ENCODE measurements at regions not wholly inside any gene's neighbourhood (a gene's known extent, or its start where the extent isn't known, plus 50 kb on each side); places are given as distances from the start of the nearest gene placed in this dataset.
A peak's percentile ranks its signal among the peaks of the same experiment; 100 is the strongest.

DNA sequence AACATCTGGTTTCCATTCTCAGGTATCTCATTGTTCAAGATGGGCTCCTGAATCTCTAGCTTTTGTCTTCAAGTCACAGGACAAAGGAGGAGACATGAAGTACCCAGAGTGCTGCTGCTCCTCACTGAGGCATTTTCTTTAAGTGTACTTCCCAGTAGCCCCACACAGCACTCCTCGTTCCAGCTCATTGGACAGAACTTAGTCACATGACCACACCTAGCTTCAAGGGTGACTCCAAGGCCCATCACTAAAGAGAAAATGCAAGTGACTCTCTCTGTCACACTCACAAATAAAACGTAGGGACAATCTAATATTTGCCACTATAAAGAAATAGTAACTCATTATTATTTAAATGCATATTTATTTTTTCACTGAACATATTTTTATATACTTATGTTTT is 58.3 kb upstream of the NEUROD6 start:
- no peak for DNase-seq (ENCODE audit: low spot score)

DNA sequence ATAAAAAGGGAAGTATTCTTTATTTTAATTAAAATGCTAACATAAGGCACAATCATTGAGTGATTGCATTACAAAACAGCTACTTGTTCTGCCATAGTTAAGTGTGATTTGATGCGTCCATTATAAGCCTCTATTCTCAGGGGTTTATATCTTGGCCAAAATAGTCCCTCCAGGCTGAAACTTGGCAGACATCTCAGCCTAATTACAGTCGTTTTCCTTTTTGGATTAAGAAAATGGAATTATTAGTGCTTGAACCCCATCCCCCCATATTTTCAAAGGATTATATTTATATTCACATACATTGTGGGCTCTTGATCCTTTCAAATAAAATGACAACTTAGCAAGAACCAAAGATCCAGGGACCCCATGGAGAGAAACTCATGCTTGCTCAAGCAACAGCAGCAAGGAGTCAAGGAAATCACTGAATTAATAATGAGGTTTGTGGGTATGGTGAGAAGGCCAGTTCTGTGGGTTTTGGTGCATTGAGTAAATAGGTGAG is 66.7 kb upstream of the NEUROD6 start:
- DNase-seq (ENCODE audit: low spot score) = no peak

DNA sequence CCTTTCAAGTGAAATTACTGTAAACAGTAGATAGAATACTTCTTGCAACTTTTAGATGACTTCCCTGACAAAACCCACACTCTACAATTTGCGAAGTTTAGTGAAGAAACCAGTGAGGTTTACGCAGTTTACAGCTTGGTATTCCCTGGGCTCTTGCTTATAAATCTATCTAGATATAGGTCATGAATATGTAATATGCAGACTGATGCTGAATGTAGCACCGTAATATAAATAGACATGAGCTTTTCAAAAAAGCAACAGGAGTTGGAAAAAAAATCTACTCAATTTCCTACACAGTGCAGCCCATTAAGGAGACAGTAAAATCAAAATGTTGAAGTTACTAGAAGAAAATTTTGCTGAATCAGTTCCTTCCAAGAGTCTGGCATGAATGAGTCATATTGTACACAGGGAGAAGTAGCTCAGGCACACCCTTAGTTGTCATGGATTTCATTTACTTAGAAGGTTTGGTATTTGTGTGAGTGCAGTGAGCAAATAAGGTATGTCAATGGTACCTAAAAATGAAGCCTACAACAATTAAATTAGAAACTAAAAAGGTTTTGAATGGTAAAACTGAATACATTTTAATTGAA is 67.7 kb upstream of the NEUROD6 start:
- no peak for DNase-seq (ENCODE audit: low spot score)

DNA sequence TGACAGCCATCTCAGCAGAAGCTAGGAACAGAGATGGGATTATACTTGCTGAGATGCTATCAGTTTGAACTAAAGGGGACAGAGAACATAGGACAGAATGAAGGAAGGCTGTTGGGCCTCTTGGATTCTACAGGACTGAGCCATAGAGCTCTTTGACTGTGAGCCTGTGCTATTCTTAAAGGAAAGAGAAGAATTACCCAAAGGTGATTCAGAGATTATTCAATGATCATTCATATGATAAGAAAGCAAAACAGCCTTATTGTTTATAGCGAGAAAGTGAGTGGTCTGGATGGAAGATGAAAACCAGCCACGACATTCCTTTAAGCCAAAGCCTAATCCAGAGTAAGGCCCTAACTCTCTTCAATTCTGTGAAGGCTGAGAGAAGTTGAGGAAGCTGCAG is 69.7 kb upstream of the NEUROD6 start:
- no peak for DNase-seq (ENCODE audit: low spot score)

DNA sequence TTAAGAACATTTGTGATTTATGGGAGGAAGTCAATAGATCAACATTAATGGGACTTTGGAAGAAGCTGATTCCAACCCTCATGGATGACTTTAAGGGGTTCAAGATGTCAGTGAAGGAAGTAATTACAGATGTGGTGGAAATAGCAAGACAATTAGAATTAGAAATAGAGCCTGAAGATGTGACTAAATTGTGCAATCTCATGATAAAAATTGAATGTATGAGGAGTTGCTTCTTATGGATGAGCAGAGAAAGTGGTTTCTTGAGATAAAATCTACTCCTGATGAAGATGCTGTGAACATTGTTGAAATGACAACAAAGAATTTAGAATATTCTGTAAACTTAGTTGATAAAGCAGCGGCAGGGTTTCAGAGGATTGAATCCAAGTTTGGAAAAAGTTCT is 70.9 kb upstream of the NEUROD6 start:
- DNase-seq (ENCODE audit: low spot score) = no peak

DNA sequence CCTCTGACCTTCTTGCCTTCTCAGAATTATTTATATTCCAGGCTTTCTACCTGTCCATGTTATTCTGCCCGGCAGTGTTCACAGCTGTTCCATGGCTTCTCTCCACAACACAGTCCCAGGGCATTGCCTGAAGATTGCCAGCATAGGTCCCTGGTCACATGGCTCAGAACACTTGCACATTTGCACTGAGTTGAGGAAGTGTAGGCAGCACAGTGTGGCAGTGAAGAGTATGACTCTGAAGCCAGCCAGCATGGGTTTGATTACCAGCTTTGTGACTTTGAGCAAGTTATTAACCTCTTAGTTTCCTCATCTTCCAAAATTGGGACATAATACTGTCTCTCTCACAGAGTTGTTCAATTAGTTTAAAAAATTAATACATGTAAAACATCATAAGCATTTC is 73.2 kb upstream of the NEUROD6 start:
- DNase-seq (ENCODE audit: low spot score) = no peak

DNA sequence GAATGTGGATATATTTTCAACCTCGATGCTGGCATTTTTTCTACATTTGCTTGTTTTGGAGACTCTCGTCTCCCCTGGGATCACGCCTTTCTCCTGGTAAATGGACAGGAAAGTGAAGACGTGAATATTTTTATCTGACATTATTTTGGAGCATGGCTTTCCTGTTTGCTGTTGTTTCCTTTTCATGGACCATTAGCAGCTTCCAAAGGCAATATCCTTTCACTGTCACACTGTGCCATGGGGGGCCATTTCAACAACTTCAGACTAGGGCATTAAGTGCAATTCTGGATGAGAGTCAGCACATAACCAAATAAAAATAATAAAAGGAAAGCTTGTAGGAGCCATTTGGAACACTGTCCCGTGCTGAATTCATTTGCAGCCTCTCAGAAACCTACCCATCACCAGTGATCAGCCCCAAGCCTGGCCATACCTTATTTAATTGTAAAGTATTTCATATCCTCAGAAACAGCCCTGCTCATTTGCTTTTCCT is 75.9 kb upstream of the NEUROD6 start:
- no peak for DNase-seq (ENCODE audit: low spot score)

DNA sequence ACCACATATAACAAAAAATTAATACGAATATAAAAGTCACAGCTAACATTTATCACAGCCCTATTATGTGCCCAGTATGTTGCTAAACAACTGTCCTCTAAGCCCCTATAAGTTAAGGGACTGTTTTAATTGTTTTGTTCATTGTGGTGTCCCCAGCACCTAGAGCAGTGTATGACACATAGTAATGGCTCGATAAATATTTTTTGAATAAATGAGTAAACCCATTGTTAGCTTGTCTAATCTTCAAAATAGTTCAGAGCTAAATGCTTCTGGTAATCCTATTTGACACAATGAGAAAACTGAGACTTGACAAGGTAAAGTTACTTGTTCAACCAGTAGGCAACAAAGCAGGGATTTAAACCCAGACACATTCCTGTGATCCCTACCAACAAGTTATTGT is 78.4 kb upstream of the NEUROD6 start:
- DNase-seq (ENCODE audit: low spot score) = no peak

DNA sequence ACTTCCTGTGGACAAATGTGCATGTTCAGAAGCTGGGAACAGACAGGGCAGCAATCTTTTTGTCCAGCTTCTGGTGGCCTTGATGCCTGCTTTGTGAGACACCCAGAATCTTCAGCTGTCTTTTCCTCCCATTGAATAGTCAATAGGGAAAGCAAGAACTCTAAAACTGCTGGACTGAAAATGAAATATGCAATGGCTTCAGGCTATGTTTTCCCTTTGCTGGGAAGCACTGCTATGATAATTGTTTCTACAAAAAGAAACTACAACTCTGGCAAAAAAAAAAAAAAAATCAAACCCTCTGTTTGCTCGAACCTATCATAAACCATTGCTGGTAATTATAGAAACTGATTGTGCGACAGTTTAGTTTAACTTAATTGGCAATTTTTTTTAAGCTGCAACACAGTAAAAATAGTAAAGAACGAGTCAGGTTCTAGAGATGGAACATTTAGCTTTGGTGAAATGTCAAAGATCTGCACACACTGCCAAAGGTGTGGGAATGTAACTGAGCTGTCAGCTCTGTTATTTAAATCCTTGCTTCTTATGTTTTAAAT is 79.1 kb upstream of the NEUROD6 start:
- no peak for DNase-seq (ENCODE audit: low spot score)

DNA sequence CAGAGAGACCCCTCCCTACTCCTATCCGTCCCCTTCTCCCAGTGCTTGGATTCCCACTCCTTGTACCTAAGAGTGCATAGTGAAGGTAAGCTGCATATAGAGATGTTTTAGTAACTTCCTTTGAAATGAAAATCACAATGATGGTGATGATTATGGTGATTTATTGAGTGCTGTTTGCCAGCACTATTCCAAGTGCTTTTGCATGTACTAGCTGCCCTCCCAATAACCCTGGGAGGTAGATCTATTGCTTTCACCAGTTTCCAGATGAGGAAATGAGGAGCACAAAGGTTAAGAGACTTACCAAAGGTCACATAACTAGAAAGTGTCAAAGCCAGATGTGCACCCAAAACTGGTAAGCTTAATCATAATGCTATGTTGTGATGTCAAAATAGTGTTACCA is 80.4 kb upstream of the NEUROD6 start:
- DNase-seq (ENCODE audit: low spot score) = no peak

DNA sequence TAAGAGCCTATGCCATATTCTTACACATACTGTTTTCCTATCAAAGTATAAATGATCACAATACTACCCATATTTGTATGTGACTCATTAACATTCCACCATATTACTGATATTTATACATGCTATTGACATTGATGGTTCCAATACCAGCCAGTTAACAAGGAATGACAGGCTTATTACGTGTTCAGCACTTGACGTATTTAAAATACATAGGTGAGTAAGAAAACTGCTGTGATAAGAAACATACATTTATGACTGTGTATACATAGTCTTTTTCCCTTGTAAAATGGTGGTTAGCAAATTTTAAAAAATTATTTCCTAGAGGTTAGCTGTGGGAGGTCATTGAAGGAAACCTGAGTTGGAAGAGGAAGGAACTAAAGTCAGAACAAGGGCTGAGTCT is 81.1 kb upstream of the NEUROD6 start:
- DNase-seq (ENCODE audit: low spot score) = no peak

DNA sequence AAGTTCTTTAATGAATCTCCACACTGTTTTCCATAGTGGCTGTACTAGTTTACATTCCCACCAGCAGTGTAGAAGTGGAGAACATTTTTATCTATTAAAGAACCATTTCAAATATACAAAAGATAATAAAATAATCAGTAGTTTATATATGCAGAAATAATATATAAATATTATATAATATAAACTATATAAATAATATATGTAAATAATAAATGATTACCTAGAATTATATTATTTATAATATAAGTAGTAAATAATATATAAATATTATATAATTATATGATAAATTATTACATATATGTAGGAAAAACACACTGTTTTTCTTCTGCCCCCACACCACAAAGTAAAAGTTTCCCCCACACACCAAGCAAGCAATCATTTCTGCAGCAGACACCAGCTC is 83.5 kb upstream of the NEUROD6 start:
- DNase-seq (ENCODE audit: low spot score) = no peak

DNA sequence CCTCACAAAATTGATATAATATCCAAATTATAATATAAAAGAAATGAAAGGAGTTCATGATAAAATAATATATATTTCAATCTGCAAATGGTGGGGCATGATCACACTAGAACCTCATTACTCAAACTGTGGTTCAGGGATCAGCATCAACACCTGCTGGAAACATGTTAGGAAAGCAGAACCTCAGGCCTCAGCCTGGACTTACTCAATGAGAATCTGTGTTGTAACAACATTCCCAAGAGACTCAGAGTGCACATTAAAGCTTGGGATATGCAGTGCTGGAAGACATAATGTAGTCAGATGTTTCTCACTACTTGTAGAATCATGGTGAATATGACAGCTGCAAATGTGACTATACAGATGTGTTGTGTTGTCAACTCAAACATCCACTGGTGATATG is 81.7 kb upstream of the ITPRID1 start:
- no peak for DNase-seq (ENCODE audit: low spot score)

DNA sequence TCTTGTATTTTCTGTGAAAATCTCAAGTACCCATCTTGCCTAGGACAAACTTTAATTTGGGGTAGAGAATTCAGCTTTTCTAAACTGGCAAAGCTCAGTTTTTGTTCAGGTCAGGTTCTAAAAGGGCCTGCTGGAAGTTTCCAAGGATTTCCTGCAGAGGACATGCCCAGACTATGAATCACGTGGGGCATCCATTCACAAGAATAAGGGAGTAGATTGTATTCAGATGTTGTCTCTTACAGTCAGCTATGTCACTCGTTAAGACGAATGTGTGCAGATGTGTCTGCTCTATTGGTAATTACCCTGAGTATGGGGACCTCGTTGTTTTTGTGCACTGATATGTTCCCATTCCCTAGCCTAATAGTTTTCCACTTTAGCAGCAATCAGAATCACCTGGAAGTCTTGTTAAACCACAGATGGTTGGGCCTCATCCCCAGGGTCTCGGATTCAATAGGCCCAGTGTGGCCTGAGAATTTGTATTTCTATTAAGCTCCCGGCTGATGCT is 81.0 kb upstream of the ITPRID1 start:
- no peak for DNase-seq (ENCODE audit: low spot score)

DNA sequence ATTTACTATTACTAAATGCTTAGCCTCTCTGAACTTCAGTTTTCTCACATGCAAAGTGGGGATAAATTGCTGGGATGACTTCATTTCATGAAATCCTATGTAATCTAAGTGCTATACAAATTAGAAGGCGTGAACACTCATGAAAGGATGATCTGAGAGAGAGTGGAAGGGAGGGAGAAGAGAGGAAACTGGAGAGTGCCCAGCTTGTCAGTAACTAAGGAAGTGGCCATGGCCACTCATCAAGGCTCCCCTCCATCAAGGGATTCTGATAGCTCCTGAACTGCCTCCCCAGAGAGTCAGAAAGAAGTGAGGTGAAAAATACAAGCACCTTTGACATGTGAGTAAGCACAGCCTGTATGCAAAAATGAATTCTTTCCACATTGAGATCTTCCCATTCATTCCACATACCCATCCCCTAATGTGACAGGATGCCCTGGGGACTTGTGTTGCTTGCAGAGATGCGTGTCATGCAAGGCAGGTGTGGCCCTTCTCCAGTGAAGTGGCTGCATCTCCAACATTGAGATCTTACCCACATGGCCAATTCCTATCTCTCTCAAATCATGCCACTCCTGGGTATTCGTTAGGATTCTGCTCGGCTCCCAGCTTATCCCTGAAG is 76.5 kb upstream of the ITPRID1 start:
- DNase-seq (ENCODE audit: low spot score) = no peak

DNA sequence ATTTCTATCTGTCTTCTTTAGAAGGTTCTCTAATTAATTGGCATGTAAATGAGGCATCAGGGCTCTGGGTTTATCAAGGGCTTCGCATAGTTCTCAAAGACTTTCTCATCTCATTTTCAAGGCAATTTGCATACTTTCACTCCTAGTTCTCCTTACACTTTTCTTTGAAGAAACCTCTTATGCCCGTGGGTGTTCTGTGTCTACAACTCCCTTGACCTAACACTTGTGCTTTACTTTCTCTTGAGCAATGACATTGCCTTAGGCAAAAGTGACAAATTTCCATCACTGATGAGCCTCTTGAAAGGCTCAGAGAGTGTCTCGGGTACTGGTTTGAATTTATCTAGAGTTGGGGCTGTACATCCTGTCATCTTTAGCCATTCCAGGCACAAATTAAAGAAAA is 74.7 kb upstream of the ITPRID1 start:
- DNase-seq (ENCODE audit: low spot score) = no peak

DNA sequence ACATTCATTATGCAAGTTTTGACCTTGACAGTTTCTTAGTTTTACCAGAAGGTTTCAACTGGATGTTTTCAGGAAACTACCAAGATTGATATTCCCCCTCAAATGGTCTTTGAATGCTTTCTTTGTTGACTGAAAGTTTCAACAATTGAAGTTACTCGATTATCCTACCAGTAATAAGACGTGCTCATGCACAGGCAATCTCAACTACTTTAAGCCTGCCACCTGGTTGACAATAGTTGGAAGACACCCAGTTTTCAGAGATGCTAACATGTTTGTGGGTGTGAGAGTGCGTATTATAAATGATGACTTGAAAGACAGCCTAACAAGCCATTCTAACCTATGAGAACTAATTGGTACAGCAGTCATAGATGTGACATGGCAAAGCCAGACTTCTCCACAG is 73.4 kb upstream of the ITPRID1 start:
- no peak for DNase-seq (ENCODE audit: low spot score)

DNA sequence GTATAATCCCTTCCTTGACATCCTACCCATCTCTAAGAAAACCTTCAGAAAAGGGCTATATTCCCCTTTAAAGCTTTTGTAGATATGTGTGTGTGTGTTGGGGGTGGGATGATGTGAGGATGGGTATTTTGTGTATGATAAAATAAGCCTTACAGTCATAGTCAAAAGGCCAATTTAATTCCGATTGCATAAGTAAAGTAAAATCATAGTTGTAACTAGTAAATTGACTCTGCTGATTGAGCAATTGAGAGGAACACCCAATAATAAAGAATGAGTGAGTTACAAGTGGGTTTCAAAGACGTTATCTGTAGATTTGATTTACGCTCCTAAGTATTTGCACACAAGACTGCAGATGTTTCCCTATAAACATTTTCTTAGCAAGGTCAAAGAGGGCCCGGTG is 71.3 kb upstream of the ITPRID1 start:
- no peak for DNase-seq (ENCODE audit: low spot score)

DNA sequence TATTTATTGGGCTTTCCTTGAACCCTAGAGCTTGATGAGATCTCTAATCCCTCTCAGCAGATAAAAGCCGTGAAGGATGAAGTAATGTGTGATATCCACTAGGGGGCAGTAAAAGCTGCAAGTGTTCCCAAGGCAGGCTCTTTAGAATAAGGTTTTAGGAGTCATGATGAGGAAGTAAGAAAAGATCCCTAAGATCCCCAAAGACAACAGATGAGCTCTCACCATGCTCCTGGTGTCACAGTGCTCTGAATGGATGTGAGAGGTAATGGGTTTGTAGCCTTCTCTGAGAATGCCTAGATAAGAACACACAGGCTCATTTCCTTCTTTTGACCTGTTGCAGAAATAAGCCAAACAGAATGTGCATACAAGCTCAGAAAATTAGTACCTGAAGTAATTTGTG is 70.4 kb upstream of the ITPRID1 start:
- DNase-seq (ENCODE audit: low spot score) = peak; percentile 55

DNA sequence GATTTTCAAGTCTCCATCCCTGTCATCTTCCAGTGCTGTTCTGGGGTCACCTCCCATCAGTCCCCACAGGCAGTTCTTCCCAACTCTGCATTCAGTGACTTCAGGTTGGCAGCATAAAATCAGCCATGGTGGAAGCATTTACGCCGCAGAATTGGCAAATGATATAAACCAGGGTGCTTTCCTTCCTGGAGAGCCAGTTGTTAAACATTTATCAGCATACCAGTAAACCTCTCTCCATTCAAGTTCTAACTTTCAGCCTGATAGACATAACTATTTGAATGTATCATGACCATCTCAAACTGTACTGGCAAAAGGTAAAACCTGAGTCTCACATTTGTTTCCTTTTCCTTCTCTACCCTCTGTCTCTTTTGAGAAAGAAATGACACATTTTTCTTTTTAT is 69.7 kb upstream of the ITPRID1 start:
- DNase-seq (ENCODE audit: low spot score) = no peak

DNA sequence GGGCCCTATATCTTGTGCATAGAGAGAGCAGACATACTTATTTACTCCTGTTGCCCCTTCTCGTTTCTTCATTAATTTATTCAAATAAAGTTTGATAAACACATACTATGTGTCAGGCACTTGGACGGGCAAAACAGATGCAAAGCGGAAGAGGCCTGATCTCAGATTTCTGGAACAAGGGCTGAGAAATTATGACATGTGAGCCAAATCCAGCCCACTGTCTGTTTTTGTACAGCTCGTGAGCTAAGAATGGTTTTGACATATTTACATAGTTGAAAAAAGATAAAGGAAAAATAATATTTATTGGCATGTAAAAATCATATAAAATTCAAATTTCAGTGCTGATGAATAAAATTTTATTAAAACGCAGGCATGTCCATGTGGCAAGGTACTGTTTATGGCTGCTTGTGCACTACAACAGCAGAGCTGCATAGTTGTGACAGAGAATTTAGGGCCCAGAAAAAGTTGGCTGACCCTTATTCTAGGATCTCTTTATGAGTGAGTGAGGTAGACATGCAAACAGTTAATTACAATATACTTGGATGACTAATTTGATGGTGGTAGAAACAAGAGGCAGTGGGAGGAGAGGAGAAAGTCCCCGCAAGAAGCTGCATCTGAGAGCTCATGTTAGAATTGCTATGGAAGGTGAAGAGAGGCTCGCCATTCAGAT is 68.1 kb upstream of the ITPRID1 start:
- DNase-seq (ENCODE audit: low spot score) = no peak

DNA sequence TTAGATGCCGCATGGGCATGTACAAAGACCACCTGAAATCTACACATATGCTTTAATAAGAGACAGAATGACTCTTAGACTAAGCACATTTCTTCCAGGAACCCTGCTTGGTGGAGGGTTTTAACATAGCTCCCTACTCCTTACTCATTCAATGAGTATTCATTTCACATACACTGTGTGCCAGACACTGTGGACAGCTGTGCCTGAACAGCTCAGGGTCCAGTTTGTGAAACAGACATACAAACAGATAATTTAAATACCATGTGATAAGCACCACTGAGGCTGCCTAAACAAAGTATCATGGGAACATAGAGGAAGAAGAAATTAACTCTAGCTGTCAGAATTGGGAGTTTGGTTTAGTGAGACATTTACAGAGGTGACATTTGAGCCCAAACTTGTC is 65.2 kb upstream of the ITPRID1 start:
- no peak for DNase-seq (ENCODE audit: low spot score)

DNA sequence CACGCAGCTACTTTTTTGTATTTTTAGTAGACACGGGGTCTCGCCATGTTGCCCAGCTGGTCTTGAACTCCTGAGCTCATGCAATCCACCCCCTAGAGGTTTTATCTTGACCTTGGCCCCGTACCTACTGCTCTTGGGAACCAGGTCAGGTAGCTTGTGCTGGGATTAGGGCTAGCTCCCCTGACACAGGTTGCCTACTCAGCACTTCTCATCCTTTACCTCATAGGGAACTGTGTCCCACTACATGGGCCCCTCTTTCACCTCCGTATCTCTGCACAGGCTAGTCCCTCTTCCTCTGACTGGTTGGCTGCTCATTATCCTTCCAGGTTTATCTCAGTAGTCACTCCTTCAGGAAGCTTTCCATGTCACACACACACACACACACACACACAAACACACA is 58.0 kb upstream of the ITPRID1 start:
- DNase-seq (ENCODE audit: low spot score) = no peak

Measured in globus pallidus (tissue), 1 donor.